Putamen (tissue), 1 donor: ENCODE measurements at regions not wholly inside any gene's neighbourhood (a gene's known extent, or its start where the extent isn't known, plus 50 kb on each side); places are given as distances from the start of the nearest gene placed in this dataset.
"Not testable (repeated sequence)": the region's sequence is repeated elsewhere in the genome, so short reads cannot be mapped to it uniquely, and the experiment has no call there.

ENCODE experiments used
- DNase-seq: peaks from one replicate; pipeline ENCODE4 v3.0.0-alpha.2; 2016; ENCODE audit warnings: low spot score

DNA sequence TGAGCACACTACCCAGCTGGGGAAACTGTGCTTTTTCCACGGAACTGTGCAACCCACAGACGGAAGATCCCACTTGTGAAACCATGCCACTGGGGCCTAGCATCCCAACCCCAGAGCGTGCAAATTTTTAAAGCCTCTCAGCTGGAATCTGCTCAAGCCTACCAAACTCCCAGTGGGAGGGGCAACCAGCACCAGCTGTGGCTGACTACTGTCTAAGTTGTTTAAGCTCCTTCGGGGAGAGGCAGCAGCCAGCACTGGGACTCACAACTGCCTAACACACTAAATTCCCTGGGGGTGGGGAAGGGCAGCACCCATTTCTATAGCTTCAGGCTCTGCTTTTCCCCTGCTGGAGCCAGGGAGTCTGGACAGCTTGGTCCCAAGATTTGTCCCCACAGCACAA is 287.6 kb upstream of the MSX2 start:
- DNase-seq: no peak

DNA sequence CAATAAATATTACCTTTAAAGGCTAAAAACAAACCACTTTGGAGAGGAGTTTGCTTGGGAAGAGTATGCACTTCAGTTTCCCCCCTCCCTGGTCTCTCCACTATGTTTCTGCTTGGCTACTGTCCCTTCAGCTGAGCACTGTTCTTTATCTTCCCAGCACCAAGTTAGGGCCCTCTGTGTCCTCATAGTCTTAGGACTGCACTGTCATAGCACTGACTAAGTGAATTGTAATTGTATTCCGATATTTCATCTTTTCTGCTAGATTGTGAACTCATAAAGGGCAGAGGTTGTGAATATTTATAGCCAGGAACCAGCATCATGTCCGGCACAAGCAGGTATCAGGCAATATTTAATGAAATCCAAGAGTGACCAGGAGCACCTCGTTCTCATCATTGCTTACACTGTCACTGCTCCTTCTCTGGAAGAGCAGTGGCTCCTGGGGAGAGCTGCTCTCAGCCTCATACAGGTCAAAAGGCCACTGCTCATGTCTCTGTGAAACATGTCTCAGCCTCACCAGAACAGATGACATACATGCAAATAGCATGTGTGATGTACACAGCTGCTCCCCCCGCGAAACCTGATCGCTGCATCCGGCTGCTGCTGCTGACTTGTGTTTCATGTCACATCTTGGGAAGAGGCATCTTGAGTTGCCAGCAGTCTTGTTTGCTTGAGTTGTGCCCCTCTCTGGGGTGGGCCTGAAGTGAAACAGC is 279.7 kb upstream of the MSX2 start:
- no peak for DNase-seq

- DNase-seq: no peak
Measured at GRCh38 chr5:174446446-174446845, 277.9 kb upstream of the MSX2 start.

GRCh38 chr5:174446988-174447387 is 277.4 kb upstream of the MSX2 start:
- no peak for DNase-seq

- no peak for DNase-seq
Measured at GRCh38 chr5:174448041-174448440, 276.3 kb upstream of the MSX2 start.

DNA sequence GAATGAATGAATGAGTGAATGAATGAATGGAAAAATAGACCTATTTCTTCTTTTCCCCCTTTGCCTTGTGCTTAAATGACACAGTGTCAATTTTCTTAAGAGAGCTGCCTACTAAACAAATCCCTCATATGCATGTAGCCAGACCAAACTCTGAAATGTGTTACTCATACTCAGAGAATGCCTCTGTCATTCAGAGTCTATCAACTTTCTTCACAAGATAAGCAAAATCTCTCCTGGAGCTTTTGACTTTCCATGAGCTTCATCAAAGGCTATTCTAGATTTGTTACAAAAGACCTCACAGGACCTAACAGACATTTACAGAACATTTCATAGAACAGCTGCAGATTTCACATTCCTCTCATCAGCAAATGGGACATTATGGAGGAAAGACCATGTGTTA is 275.7 kb upstream of the MSX2 start:
- no peak for DNase-seq

DNA sequence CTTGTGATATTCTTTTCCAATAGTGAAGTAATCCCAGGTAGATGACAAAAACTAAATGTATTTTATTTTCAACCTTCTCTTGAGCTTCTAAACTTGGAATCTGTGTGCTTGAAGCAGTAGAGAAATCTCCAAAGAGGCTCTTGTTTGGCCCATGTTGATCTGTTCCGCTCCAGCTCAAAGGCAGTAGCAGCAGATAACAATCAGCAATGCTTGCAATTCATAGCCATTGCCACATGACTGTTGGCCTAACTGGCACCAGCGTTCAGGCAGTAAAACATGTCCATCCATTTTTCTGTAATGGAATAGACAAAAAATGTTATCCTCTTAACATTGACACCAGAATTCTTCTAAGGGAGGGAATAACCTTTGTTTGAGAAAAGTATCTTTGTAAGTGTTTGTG is 270.7 kb upstream of the MSX2 start:
- DNase-seq: peak; percentile 8

- DNase-seq: no peak
Measured at GRCh38 chr5:174454464-174454863, 269.9 kb upstream of the MSX2 start.

DNA sequence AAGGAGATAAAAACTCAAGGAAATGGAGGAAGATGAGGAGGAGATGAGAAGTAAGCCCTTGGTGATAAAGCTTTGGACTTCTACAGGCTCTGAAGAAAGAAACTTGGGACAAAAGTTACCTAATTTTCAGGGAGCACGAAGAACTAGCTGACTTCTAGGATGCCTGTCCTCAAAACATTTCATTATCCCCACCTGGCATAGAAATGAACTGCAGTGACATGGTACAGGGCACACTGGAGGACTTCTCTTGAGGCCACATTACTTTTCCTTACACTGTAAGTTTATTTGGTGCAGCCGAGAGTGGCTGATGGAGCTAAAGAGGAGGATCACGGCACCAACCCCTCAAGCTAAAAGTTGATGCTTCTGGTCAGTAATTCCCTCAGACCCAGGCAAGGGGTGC is 269.5 kb upstream of the MSX2 start:
- DNase-seq: no peak

- no peak for DNase-seq
Measured at GRCh38 chr5:174455301-174455700, 269.1 kb upstream of the MSX2 start.

DNA sequence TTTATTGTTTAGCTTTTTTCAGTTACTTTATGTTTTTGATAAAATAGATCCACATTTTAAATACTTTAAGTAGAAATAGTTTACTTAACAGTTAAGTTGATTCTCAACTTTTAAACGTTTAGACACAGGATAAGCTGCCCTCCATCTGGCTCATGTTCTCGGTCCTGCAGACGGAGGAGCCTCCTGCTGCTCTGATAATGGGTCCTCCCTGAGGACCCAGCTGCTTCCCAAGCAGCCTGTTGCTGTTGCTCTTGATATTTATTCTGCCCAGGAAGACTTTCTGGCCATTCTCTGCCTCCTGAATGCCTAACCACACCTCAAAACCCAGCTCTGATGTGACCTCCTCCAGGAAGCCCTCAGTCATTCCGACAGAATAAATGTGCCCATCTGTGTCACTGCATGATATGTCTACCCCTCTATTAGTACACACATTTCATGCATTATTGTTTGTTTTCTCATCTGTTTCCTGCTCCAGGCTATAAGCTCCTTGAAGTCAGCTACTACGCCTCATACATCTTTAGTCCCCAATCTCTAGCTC is 267.2 kb upstream of the MSX2 start:
- no peak for DNase-seq

DNA sequence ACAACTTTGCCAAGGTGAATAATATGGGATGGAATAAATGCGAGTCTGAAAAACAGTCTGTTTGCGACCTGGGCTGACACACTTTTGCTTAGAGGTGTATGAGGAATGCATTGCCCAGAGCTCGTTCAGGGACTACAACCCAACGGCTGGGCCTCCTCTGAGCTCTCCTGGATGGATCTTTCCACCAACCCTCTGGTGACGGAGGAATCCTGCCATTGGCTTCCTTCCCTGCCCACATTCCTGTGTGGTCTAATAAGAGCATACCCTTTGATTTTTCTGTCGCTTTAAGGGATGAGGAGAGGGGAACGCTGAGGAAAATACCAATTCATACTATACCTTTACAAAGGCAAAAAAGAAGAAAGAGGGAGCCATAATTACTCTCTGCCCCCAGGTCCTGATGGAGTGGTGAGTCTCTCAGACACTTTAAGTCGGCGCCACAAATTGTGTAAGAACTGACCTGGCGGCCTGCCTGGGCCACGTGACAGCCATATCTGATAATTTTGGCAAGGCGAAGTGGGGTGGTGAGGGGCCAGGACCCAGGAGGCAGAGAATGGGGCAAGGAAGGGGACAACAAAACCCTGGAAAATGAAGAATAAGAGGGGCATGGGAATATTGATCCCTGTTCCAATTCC is 265.2 kb upstream of the MSX2 start:
- DNase-seq: no peak

- DNase-seq: no peak
Measured at GRCh38 chr5:174459832-174460448, 264.4 kb upstream of the MSX2 start.

DNA sequence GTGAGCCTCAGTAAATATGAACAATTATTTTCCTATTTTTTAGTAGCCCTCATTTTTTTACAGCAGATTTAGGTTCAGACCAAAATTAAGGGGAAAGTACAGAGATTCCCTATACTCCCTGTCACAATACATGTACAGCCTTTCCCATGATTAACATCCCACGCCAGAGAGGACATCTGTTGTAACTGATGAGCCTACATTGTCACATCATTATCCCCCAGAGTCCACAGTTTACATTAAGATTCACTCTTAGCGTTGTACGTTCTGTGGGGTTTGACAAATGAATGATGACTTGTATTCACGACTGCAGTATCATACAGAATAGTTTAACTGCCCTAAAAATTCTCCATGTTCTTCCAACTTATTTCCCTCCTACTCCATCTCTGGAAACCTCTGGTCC is 262.3 kb upstream of the MSX2 start:
- no peak for DNase-seq

- DNase-seq: no peak
Measured at GRCh38 chr5:174464504-174465165, 259.7 kb upstream of the MSX2 start.

DNA sequence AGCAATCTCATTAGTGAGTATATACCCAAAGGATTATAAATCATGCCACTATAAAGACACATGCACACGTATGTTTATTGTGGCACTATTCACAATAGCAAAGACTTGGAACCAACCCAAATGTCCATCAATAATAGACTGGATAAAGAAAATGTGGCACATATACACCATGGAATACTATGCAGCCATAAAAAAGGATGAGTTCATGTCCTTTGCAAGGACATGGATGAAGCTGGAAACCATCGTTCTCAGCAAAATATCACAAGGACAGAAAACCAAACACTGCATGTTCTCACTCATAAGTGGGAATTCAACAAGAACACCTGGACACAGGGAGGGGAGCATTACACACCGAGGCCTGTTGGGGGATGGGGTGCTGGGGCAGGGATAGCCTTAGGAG is 252.9 kb upstream of the MSX2 start:
- DNase-seq: not testable (repeated sequence)

- no peak for DNase-seq
Measured at GRCh38 chr5:174472956-174473355, 251.4 kb upstream of the MSX2 start.

DNA sequence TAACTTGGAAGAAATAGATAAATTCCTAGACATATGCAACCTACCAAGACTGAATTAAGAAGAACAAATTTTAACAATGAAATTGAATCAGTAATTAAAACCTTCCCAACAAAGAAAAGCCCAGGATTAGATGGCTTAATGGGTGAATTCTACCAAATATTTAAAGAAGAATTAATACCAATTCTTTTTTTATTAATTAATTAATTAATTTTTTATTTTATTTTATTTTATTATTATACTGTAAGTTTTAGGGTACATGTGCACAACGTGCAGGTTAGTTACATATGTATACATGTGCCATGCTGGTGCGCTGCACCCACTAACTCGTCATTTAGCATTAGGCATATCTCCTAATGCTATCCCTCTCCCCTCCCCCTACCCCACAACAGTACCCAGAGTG is 248.4 kb upstream of the MSX2 start:
- not testable (repeated sequence) for DNase-seq

DNA sequence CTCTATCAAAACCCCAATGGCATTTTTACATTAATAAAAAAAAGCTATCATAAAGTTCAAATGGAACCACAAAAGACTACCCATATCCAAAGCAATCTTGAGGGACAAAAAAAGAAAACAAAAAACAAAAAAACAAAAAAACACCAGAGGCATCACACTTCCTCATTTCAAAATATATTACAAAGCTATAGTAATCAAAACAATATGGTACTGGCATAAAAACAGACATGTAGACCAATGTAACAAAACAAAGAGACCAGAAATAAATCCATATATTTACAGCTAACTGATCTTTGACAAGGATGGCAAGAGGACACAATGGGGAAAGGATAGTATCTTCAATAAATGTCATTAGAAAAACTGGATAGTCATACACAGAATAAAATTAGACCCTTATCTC is 245.1 kb upstream of the MSX2 start:
- DNase-seq: no peak

DNA sequence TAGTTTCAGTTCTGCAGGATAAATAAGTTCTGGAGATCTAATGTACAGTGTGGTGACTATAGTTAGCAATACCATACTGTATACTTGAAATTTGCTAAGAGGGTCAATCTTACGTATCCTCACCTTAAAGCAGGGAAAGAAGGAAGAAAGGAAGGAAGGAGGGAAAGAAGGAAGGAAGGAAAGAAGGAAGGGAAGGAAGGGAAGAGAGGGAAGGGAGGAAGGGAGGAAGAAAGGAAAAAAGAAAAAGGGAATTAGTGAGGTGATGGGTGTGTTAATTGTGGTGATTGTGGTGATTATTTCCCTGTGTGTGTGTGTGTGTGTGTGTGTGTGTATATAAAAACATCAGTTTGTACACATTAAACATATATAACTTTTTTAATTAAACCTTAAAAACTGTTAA is 242.6 kb upstream of the MSX2 start:
- DNase-seq: no peak

GRCh38 chr5:174482607-174483024 is 241.8 kb upstream of the MSX2 start:
- DNase-seq: no peak

- no peak for DNase-seq
Measured at GRCh38 chr5:174483411-174483810, 241.0 kb upstream of the MSX2 start.

- DNase-seq: no peak
Measured at GRCh38 chr5:174489215-174489614, 235.2 kb upstream of the MSX2 start.
